Thyroid gland (tissue), 4 donors: ENCODE measurements at regions not wholly inside any gene's neighbourhood (a gene's known extent, or its start where the extent isn't known, plus 50 kb on each side); places are given as distances from the start of the nearest gene placed in this dataset.

ENCODE experiments used
- POLR2A ChIP-seq, 2 donors: fragments of 450-650 bp; IDR thresholded peaks; one replicate each; pipeline ENCODE4 v1.6.1; 2017; ENCODE audit warnings: antibody characterized with exemption in 2 of 2, mild to moderate bottlenecking in 2 of 2, moderate library complexity in 1 of 2
- TF ChIP-seq, protein P1 (sequence below), 6 experiments: fragments of 200-600 bp in 3 of 6; fragments of 450-650 bp in 3 of 6; sonication (generic) in 3 of 6; IDR thresholded peaks; one replicate each; pipeline ENCODE4 v1.5.1; 2016 to 2019; ENCODE audit warnings: antibody characterized with exemption in 6 of 6, mild to moderate bottlenecking in 2 of 6, inconsistent platforms in 1 of 6, moderate library complexity in 1 of 6

GRCh38 chr5:29779141-29779540, 1414.3 kb upstream of the CDH6 start:
- TF ChIP-seq, protein P1, sequence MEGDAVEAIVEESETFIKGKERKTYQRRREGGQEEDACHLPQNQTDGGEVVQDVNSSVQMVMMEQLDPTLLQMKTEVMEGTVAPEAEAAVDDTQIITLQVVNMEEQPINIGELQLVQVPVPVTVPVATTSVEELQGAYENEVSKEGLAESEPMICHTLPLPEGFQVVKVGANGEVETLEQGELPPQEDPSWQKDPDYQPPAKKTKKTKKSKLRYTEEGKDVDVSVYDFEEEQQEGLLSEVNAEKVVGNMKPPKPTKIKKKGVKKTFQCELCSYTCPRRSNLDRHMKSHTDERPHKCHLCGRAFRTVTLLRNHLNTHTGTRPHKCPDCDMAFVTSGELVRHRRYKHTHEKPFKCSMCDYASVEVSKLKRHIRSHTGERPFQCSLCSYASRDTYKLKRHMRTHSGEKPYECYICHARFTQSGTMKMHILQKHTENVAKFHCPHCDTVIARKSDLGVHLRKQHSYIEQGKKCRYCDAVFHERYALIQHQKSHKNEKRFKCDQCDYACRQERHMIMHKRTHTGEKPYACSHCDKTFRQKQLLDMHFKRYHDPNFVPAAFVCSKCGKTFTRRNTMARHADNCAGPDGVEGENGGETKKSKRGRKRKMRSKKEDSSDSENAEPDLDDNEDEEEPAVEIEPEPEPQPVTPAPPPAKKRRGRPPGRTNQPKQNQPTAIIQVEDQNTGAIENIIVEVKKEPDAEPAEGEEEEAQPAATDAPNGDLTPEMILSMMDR (IDR thresholded peaks at IDR 0.05): no peak
- no peak for TF ChIP-seq POLR2A (IDR thresholded peaks at IDR 0.05)
